ENCODE measurements at regions not wholly inside any gene's neighbourhood (a gene's known extent, or its start where the extent isn't known, plus 50 kb on each side); places are given as distances from the start of the nearest gene placed in this dataset.
"Not testable (repeated sequence)": the region's sequence is repeated elsewhere in the genome, so short reads cannot be mapped to it uniquely, and the experiment has no call there.

- no peak for DNase-seq (ENCODE audit: low read depth in 2 of 2)
Measured at GRCh38 chr2:239806276-239806675, 218.9 kb downstream of the NDUFA10 start.

GRCh38 chr2:239805414-239805813 lies 219.7 kb downstream of the NDUFA10 start:
- no peak for DNase-seq (ENCODE audit: low read depth in 2 of 2)

- no peak for DNase-seq (ENCODE audit: low read depth in 2 of 2)
Measured at GRCh38 chr2:239805043-239805329, 220.2 kb downstream of the NDUFA10 start.

GRCh38 chr2:239804161-239805042 lies 220.7 kb downstream of the NDUFA10 start:
- no peak for DNase-seq (ENCODE audit: low read depth in 2 of 2)

GRCh38 chr2:239803766-239804115 lies 221.4 kb downstream of the NDUFA10 start:
- DNase-seq (ENCODE audit: low read depth in 2 of 2): no peak

- no peak for DNase-seq (ENCODE audit: low read depth in 2 of 2)
Measured at GRCh38 chr2:239803102-239803765, 221.9 kb downstream of the NDUFA10 start.

GRCh38 chr2:239802185-239802649 lies 222.9 kb downstream of the NDUFA10 start:
- DNase-seq (ENCODE audit: low read depth in 2 of 2): no peak

GRCh38 chr2:239801404-239802184 lies 223.5 kb downstream of the NDUFA10 start:
- no peak for DNase-seq (ENCODE audit: low read depth in 2 of 2)

GRCh38 chr2:239800785-239801386 lies 224.3 kb downstream of the NDUFA10 start:
- no peak for DNase-seq (ENCODE audit: low read depth in 2 of 2)

GRCh38 chr2:239797316-239797715 lies 227.8 kb downstream of the NDUFA10 start:
- no peak for DNase-seq (ENCODE audit: low read depth in 2 of 2)

GRCh38 chr2:239795761-239796160 lies 229.4 kb downstream of the NDUFA10 start:
- not testable (repeated sequence) for DNase-seq (ENCODE audit: low read depth in 2 of 2)

GRCh38 chr2:239793836-239794235 lies 231.3 kb downstream of the NDUFA10 start:
- DNase-seq (ENCODE audit: low read depth in 2 of 2): no peak

GRCh38 chr2:239793086-239793485 lies 232.1 kb downstream of the NDUFA10 start:
- DNase-seq (ENCODE audit: low read depth in 2 of 2): no peak

- DNase-seq (ENCODE audit: low read depth in 2 of 2): no peak
Measured at GRCh38 chr2:239792405-239793084, 232.6 kb downstream of the NDUFA10 start.

GRCh38 chr2:239791526-239792404 lies 233.4 kb downstream of the NDUFA10 start:
- no peak for DNase-seq (ENCODE audit: low read depth in 2 of 2)

- no peak for DNase-seq (ENCODE audit: low read depth in 2 of 2)
Measured at GRCh38 chr2:239790721-239791120, 234.4 kb downstream of the NDUFA10 start.

- DNase-seq (ENCODE audit: low read depth in 2 of 2): no peak
Measured at GRCh38 chr2:239790313-239790712, 234.8 kb downstream of the NDUFA10 start.

- DNase-seq (ENCODE audit: low read depth in 2 of 2): no peak
Measured at GRCh38 chr2:239789711-239790110, 235.4 kb downstream of the NDUFA10 start.

- DNase-seq (ENCODE audit: low read depth in 2 of 2): no peak
Measured at GRCh38 chr2:239788576-239789098, 236.5 kb downstream of the NDUFA10 start.

GRCh38 chr2:239787538-239788050 lies 237.5 kb downstream of the NDUFA10 start:
- no peak for DNase-seq (ENCODE audit: low read depth in 2 of 2)
